ENCODE measurements at regions not wholly inside any gene's neighbourhood (a gene's known extent, or its start where the extent isn't known, plus 50 kb on each side); places are given as distances from the start of the nearest gene placed in this dataset.

- no peak for TF ChIP-seq POLR2AphosphoS5 (IDR thresholded peaks at IDR 0.05)
- no peak for TF ChIP-seq POLR2A (IDR thresholded peaks at IDR 0.05)
- no peak for TF ChIP-seq CTCF (IDR thresholded peaks at IDR 0.05)
Measured at GRCh38 chr15:70526974-70527325, 236.4 kb downstream of the UACA start.

All from transverse colon (tissue), 4 donors.